Keratinocyte (primary cell): ENCODE measurements at regions not wholly inside any gene's neighbourhood (a gene's known extent, or its start where the extent isn't known, plus 50 kb on each side); places are given as distances from the start of the nearest gene placed in this dataset.

Experiments used
- CTCF ChIP-seq, 3 experiments: IDR thresholded peaks in 1 of 3; conservative IDR thresholded peaks in 1 of 3; optimal IDR thresholded peaks in 1 of 3; 2 replicates in 2 of 3; 3 replicates in 1 of 3; pipeline versions ENCODE3 to v1.5.1; 2011; ENCODE audit warnings: low read length in 3 of 3, mild to moderate bottlenecking in 3 of 3, moderate library complexity in 2 of 3, control low read depth in 1 of 3, inconsistent platforms in 1 of 3; ENCODE audit not compliant: insufficient read depth in 2 of 3; ENCODE audit errors: extremely low read depth in 1 of 3
- EZH2 ChIP-seq: IDR thresholded peaks from one replicate; pipeline ENCODE4 v1.6.1; 2012; ENCODE audit warnings: inconsistent platforms, mild to moderate bottlenecking, low read length, moderate library complexity

- TF ChIP-seq CTCF (optimal IDR thresholded peaks at IDR 0.05 in 1 of 3, IDR thresholded peaks at IDR 0.05 in 1 of 3, conservative IDR thresholded peaks at IDR 0.05 in 1 of 3; ENCODE audit: extremely low read depth in 1 of 3, insufficient read depth in 2 of 3, low read length in 3 of 3) (no peak), EZH2 (no peak)
Observed at GRCh38 chr6:19530188-19530587, 307.0 kb upstream of the ID4 start.
